RKO (cell line): ENCODE measurements at regions not wholly inside any gene's neighbourhood (a gene's known extent, or its start where the extent isn't known, plus 50 kb on each side); places are given as distances from the start of the nearest gene placed in this dataset.
"Not testable (repeated sequence)": the region's sequence is repeated elsewhere in the genome, so short reads cannot be mapped to it uniquely, and the experiment has no call there.

Source experiments
- DNase-seq: peaks from one replicate; pipeline ENCODE4 v3.0.0-alpha.2; 2016; ENCODE audit warnings: low spot score

- no peak for DNase-seq
Observed at GRCh38 chr16:17983847-17984639, 352.5 kb downstream of the NPIPA8 start.

- DNase-seq, result no peak
Observed at GRCh38 chr16:17983114-17983513, 353.4 kb downstream of the NPIPA8 start.

- no peak for DNase-seq
Observed at GRCh38 chr16:17977260-17977659, 359.3 kb downstream of the NPIPA8 start.

DNA sequence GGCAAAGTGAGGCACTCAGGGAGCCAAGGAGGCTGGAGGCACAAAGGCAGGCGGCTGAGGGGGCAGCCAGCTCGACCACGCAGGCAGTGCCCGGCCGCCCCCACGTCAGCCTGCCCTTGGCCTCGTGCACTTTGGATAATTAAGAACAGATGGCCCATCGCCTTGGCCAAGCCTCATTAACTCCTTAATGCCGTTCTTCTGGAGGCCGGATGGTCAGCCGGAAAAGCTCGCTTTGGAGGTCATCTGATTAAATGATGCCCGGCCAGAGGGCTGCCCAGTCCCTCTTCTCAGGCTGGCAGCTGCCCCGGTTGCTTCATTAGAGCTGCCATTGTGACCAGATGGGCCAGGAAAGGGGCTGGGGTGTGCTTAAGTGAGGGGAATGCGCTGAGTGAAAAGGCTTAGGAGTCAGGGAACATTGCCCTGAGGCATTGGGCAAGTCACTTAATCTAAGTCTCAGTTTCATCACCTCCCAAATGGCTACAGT, 364.0 kb downstream of the NPIPA8 start:
- no peak for DNase-seq

DNA sequence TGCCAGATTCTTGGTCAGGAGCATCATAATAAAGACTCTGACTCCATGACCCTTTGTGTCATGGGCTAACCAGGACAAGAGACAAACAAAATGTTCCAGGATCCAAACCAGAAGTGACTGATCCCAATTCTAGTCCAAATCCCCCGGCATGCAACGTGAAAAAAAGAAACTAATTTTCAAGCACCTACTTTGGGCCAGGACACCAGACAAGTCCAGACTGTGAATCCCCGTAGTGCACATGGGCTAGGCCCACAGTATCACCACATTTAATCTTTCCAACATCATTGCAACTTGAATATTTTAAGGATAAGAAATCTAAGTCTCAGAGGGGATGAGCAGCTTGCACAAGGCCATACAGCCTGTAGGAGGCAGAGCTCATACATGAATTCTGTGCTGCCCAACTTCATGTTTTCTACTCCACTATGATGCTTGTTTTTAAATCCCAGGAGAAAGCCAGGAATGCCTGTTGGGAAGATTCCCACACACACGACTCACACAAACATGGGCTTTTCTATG, 365.7 kb downstream of the NPIPA8 start:
- no peak for DNase-seq

DNA sequence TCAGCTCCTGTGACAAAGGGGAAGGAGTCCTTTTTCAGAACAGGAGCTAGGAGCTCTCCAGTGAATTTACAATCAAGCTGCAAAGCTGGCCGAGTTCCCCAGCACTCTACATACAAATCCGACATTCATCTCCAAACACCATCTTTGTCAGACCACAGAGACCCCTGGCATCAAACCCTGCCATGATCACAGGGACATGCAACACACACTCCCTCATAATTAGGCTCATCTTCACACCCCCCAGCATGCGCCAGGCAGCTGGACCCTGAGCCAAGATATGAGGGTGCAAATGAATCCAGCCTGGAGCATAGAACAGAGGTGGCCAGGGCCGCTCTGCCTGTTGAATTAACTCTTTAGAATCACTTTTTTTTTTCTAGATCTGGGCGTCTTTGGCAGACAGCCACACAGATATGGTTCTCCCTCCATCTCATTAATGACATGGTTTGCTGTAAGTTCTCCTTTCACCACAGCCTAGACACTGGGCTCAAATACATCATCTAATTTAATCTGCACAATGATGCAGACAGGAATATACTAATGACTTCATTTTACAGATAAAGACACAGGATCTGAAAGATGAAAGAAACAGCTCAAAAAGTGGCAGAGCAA, 366.3 kb downstream of the NPIPA8 start:
- DNase-seq, result no peak

GRCh38 chr16:17965133-17965900, 371.2 kb downstream of the NPIPA8 start:
- DNase-seq, result no peak

- DNase-seq, result no peak
Observed at GRCh38 chr16:17964196-17964595, 372.3 kb downstream of the NPIPA8 start.

GRCh38 chr16:17963185-17963836, 373.2 kb downstream of the NPIPA8 start:
- no peak for DNase-seq

DNA sequence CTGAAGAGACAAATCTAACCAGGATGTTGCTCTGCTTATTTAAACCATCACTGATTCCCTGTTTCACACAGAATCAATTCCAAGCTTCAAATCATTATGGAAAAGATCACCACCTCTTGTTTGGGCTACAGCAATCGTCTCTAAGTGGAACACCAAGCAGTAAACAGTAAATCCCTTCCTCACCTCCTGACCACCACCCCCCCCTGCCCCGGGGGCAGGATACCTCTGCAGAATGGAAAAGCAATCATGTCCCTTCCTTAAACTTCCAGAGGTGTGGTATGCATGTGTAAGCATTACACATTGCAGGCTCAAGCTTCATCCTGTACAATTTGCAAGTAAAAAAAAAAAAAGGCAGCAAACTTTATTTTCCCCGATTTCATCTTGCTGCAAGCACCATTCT, 373.8 kb downstream of the NPIPA8 start:
- DNase-seq, result no peak

- DNase-seq, result not testable (repeated sequence)
Observed at GRCh38 chr16:17961822-17962221, 374.7 kb downstream of the NPIPA8 start.

- DNase-seq, result no peak
Observed at GRCh38 chr16:17951378-17951777, 385.2 kb downstream of the NPIPA8 start.

DNA sequence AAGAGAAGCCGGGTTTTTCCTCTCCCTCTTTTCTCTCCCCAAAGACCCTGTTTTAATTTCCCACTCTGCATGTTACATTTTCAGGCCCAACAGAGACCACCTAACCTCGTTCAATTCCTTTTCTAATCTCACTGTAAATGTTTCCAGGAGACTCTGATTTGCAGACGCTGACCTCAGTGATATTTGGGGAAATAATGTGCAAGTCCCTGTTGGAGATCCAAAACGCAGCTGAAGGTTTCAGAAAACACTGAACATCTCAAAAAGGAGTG, 386.6 kb downstream of the NPIPA8 start:
- no peak for DNase-seq

GRCh38 chr16:17949141-17949981, 387.2 kb downstream of the NPIPA8 start:
- no peak for DNase-seq

GRCh38 chr16:17947637-17948036, 388.9 kb downstream of the NPIPA8 start:
- DNase-seq, result no peak

GRCh38 chr16:17947165-17947564, 389.4 kb downstream of the NPIPA8 start:
- DNase-seq, result no peak

- DNase-seq, result no peak
Observed at GRCh38 chr16:17945080-17945601, 391.4 kb downstream of the NPIPA8 start.

GRCh38 chr16:17944345-17944744, 392.2 kb downstream of the NPIPA8 start:
- DNase-seq, result no peak

- DNase-seq, result no peak
Observed at GRCh38 chr16:17942067-17942466, 394.5 kb downstream of the NPIPA8 start.

DNA sequence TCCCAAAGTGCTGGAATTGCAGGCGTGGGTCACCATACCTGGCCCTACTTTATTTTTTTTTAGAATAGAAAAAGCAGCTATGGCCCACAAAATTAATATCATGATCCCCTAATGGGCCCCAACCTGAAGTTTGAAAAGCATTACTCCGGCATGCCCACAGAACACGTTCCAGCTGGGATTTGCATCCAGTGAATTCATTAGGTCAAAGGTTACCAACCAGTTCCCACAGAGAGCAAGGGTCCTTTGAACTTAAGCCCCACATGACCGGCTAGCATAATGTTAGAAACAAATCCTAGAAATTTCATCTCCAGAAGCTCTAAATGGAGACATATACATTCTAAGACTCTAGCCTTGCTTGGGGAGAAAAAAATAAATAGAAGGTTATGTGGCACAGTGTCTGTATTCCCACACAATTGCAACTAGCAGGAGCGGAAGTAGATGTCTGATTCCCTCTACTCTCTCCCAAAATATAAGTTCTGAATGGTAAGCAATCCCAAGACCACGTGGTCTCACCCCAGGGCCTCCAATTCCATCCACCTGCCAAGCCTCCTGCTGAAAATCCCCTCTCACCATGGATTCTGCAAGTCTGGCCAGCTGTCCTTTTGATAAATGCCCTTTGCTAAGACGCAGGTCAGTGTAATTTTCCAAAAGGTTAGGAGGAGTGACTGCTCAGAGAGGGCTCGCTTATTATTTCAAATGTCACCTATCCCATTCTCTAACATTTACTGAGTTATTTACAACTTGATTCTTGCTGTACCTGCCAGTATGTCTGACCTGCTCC, 395.8 kb downstream of the NPIPA8 start:
- no peak for DNase-seq
